HG02870 (cell line): ENCODE measurements at regions not wholly inside any gene's neighbourhood (a gene's known extent, or its start where the extent isn't known, plus 50 kb on each side); places are given as distances from the start of the nearest gene placed in this dataset.
"Not testable (repeated sequence)": the region's sequence is repeated elsewhere in the genome, so short reads cannot be mapped to it uniquely, and the experiment has no call there.

Source experiments
- ATAC-seq: cut with Tn5 transposase; IDR thresholded peaks from one replicate; pipeline ENCODE4 v1.9.1; 2021; ENCODE audit warnings: mild to moderate bottlenecking, moderate library complexity; ENCODE audit not compliant: unreplicated experiment

DNA sequence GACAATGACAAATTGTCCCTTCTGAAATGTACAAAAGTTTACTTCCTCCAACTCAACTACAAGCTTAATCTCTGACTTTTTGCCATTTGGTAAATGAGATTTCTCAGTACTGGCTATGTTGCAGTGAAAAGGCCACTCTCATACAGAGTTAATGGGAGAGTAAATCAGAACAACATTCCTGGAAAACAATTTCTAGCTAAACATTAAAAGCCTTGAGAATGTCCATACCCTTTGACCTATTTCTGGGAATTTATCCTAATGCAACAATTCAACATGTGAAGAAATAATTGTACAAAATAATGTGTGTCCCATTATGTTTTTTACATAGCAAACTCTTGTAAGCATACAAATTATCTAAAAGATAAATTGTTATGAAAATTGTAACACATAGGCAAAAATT is 56.3 kb upstream of the SPEF2 start:
- no peak for ATAC-seq

DNA sequence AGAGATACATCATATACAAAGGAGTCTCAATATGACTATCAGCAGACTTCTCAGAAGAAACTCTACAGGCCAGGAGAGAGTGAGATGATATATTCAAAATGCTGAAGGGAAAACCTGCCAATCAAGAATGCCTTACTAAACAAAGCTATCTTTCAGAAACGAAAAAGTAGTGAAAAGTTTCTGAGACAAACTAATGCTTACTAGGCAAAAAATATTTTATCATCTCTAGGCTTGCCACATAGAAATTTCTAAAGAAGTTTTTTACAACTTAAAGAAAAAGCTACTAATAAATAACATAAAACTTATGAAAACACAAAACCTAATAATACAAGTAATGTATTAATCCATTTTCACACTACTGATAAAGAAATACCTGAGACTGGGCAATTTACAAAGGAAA is 59.9 kb upstream of the SPEF2 start:
- ATAC-seq: no peak

- ATAC-seq: no peak
These were observed 60.5 kb upstream of the SPEF2 start for GRCh38 chr5:35557199-35557598.

- no peak for ATAC-seq
These were observed 63.6 kb upstream of the SPEF2 start for GRCh38 chr5:35554016-35554415.

GRCh38 chr5:35545190-35545589 is 72.5 kb upstream of the SPEF2 start:
- ATAC-seq: no peak

DNA sequence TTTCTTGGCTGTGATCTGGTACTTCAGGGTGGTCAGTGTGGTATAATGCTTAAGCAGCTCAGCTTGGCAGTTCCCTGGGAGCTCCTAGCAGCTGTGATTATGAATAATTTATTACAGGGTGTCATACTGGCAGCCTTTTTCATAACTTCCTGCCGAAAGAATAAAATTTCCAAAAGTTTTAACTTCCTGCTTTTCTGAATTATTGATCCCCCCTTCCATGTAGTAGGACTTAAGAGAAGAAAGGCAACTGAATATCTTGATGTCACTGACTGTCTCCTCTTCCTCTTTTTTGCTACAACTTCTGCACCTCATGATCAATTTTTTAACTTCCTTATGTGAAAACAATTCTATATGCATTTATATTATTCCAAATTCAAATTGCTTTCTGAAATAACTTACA is 74.3 kb upstream of the SPEF2 start:
- ATAC-seq: no peak

GRCh38 chr5:35540002-35540401 is 77.7 kb upstream of the SPEF2 start:
- ATAC-seq: no peak

GRCh38 chr5:35538198-35538931 is 79.3 kb upstream of the SPEF2 start:
- no peak for ATAC-seq

DNA sequence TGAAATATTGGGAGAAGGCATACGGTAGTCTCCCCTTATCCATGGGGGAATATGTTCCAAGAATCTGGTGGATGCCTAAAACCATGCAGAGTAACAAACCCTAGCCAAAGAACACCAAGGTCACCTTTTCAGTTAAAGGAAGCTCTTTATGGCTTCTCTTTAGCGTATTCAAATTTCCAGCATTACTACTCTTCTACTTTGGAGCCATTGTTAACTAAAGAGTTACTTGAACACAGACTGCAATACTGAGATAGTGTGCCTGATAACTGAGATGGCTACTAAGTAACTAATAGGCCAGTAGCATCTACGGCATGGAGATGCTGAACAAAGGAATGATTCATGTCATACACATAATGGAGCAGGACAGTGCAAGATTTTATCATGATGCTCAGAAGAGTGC is 84.5 kb upstream of the SPEF2 start:
- ATAC-seq: no peak

DNA sequence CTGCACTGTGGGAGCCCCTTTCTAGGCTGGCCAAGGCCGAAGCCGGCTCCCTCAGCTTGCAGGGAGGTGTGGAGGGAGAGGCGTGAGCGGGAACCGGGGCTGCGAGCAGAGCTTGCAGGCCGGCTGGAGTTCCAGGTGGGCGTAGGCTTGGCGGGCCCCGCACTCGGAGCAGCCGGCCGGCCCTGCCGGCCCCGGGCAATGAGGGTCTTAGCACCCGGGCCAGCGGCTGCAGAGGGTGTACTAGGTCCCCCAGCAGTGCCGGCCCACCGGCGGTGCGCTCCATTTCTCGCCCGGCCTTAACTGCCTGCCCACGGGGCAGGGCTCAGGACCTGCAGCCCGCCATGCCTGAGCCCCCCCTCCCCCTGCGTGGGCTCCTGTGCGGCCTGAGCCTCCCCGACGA is 86.1 kb upstream of the SPEF2 start:
- not testable (repeated sequence) for ATAC-seq

DNA sequence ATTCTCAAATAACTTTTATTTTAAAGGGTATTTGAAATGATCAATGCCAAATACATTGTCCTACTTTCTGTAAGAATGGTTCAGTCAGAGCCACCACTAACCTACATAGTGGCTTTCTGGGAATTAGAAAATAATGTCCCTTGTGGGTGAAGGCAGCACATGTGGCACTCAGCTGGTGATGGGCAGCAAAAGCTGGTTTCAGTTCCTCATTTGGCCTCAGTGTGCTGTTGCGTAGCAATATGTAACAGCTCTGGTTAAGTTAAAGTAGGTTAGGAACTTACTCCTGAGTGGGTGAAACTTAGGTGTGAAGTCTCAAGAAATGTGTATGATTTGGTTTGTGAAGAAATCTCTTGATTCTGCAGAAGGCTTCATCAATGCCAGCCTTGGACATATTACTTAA is 99.6 kb upstream of the SPEF2 start:
- no peak for ATAC-seq

GRCh38 chr5:35516271-35516670 is 101.4 kb upstream of the SPEF2 start:
- ATAC-seq: no peak

DNA sequence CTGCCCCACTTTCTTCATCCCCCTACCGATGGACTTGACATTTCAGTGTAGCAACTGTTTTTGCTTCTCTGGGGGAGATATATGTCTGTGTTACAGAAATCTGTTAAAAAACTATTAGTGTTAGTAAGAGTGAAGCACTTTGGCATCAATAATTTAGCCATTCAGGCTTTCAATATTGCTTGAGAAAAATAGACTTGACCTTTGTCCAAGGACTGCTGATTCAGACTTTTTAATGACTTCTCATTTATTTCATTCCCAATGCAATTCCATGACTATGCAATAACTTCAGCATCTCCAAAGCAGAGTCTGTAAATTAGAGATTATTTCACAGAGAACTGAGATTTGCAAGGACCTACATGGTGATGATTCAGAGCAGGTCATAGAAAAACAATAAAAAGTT is 104.1 kb upstream of the SPEF2 start:
- ATAC-seq: no peak

DNA sequence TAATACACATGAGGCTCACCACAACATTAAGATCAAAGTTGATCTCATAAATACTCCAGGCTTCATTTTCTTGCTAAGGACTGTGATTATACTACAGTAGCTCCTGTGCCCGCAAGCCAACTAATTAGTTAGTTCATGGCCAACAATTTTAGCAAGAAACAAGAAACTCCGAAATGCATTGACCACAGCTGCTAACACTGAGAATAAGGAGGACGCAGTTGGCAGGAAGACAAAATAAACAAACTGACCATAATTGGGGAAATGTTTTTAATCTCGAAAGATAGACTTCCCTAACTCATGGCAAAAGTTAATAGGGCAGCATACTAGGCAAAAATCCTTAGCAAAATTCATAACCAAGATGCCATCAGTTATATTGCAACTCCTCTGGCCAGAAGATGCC is 115.5 kb upstream of the SPEF2 start:
- no peak for ATAC-seq

DNA sequence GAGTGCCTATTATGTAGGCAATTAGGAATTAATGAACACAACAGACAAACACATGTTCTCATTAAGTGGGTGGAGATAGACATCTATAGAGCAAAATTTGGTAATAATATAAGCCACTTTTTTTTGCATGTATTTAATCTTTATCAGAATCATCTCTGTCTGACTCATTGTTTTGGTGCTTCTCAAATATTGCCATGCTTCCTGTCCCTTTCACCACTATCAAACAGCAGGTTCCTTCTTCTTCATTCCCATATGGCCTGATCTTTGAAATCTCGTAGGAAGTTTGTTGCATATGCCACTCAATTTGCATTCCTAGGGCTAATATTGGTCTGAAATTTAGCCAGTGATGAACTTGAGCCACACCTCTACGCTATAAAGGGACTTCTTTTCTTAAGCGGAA is 128.9 kb upstream of the SPEF2 start:
- ATAC-seq: no peak

DNA sequence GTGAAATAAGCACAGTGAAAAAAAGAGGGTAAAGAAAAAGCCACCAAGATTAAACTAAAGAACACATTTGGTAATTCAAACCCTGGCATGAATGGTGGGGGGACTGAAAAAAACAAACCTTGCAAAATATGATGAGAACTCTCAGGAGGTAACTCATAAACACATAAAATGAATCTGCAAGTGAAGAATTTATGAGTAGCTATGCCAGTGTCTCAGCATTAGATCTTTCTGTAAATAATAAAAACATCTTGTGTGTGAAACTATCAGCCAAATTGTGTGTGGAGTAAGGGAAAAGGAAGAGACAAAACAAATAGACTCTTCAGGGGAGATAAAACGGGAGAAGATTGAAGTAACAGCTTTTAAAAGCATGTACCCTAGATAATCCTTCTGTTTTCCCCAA is 129.6 kb upstream of the SPEF2 start:
- ATAC-seq: no peak

DNA sequence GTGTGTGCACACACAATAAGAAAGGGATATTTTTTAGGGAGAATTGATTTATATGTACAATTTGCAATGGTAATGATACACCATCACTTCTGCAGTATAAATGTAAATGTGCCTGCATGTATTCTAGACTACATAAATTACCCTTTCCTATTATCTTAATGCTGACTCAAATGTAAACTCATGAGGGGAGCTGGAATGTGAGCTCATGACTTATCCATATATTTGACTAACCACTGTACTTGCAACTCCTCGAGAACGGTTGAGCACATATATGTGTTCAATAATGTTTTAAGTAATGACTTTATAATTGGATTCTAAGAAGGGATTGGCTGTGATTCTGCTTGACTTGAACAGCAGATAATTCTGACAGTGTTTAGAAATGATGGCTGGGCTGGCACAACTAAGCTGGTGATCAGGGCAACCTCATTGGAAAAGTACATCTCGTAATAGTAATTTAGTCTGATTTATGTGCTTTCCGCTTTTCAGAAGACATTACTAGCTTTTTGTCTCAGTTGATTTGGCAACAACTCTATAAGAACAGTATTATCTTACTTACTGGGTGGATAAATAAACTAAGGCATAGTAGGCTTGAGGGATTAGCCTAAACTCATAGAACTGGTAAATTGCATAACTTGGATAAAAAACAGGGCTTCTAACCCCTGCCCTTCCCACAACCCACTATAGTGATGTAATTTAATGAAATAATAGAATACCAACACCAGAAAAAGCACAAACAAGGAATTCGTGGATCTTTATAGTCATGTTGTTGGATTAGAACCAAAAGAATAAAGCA is 130.2 kb upstream of the SPEF2 start:
- no peak for ATAC-seq

DNA sequence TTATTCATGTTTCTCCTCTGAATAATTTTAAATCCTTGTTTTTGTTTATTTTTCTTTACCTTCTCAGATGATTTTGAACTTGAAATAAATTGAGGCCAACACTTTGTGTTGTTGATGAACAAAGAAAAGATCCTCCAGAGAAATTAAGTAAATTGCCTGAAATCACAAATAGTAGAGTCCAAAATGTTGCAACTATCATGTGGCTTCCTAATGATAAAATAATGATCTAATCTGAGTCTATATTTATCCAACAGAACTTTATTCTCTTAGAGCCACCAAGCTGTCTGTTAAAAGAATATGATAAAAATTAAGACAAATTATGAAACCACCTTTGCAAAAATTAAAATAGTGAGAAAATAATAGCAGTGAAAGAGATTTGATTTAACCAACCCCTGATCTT is 132.2 kb upstream of the SPEF2 start:
- ATAC-seq: no peak

DNA sequence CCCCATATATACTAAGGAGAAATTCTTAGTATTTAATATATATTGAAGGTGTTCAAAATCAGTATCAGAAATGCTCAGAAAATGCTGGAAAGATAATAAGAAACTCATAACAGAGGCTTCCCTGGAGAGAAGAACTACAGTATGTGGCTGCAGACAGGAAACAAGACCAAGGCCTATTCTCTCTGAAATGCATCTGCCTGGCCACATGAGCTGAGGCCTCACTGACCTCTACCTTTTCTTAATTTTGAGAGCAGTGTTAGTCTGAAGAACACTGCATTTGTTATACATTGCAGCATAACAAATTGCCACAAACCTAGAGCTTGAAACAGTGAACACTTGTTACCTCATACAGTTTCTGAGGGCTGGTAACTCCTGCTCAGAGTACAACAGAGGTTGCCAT is 133.4 kb upstream of the SPEF2 start:
- no peak for ATAC-seq

DNA sequence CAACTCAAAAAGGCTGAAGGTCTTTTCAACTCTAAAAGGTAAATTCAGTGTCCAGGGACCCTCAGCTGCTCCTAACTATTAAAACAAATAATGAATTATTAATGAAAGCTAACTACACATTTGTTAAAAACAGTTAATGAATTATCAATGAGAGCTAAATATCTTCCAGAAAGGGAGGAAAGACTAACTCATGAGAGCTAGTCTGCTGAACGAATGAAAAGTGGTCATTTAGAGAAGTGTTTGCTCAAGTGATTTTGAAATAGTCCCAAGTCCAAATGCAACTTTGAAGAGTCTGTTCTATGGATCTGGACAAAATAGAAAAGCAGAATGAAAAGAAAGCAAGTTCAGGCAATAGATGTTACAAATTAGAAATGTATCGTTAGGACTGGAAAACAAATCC is 133.9 kb upstream of the SPEF2 start:
- ATAC-seq: no peak

- no peak for ATAC-seq
These were observed 134.5 kb upstream of the SPEF2 start for GRCh38 chr5:35483191-35483590.

- no peak for ATAC-seq
These were observed 135.4 kb upstream of the SPEF2 start for GRCh38 chr5:35482167-35482755.
